ENCODE measurements at regions not wholly inside any gene's neighbourhood (a gene's known extent, or its start where the extent isn't known, plus 50 kb on each side); places are given as distances from the start of the nearest gene placed in this dataset.

GRCh38 chrX:116694046-116694445 is 231.3 kb upstream of the CT83 start:
- TF ChIP-seq CTCF (conservative IDR thresholded peaks at IDR 0.05; ENCODE audit: low read length) (no peak), EZH2phosphoT487 (IDR thresholded peaks at IDR 0.05; ENCODE audit: borderline replicate concordance, low read depth, low read length) (no peak)
